Activated naive CD4-positive, alpha-beta T cell treated with Interleukin-2 at 50 U/mL for 16 hours (primary cell): ENCODE measurements at regions not wholly inside any gene's neighbourhood (a gene's known extent, or its start where the extent isn't known, plus 50 kb on each side); places are given as distances from the start of the nearest gene placed in this dataset.
A peak's percentile ranks its signal among the peaks of the same experiment; 100 is the strongest.

Source experiments
- DNase-seq: peaks from one replicate; pipeline ENCODE4 v3.0.0-alpha.2; 2020

DNA sequence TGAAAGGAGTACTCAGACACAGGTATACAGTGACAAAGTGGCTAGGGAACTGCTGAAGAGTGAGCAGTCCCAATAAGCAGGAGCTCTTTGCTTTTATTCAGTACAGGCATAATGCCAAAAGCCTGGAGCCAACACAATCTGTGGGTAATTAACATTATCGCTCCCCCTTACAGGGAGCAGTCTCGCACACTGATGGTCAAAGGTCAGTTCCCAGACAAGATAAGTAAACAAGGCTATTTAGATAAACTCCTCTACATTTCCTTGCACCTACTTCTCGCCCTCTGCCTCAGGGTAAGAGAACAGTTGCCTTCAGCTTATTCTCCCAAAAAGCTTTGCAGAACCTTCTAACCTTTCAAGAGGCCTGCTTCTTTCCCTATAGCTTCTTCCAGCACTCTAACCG lies 73.9 kb upstream of the TAF9B start:
- no peak for DNase-seq

GRCh38 chrX:78199851-78200250 lies 60.4 kb upstream of the TAF9B start:
- peak; percentile 1 for DNase-seq
